ENCODE measurements at regions not wholly inside any gene's neighbourhood (a gene's known extent, or its start where the extent isn't known, plus 50 kb on each side); places are given as distances from the start of the nearest gene placed in this dataset.

GRCh38 chr4:148828291-148828690 is 386.1 kb upstream of the NR3C2 start:
- POLR2A ChIA-PET, result no interaction called here
- 4% methylated on average over 3 of the region's 3 CpGs for WGBS (ENCODE audit: low lambda C conversion rate)
- TF ChIP-seq POLR2AphosphoS5 (IDR thresholded peaks at IDR 0.05; ENCODE audit: low read depth, low read length) (no peak), RAD21 (IDR thresholded peaks at IDR 0.05; ENCODE audit: low read length) (no peak), MAX (IDR thresholded peaks at IDR 0.05; ENCODE audit: low read depth) (no peak), USF2 (IDR thresholded peaks at IDR 0.05; ENCODE audit: borderline replicate concordance, low read depth, low read length) (no peak), IRF3 (IDR thresholded peaks at IDR 0.05; ENCODE audit: low read depth, low read length) (no peak), RXRA (IDR thresholded peaks at IDR 0.05; ENCODE audit: borderline replicate concordance, low read depth) (no peak), FOSL2 (IDR thresholded peaks at IDR 0.05; ENCODE audit: borderline replicate concordance, low read depth) (no peak), CHD2 (IDR thresholded peaks at IDR 0.05; ENCODE audit: low read length, partially characterized antibody) (no peak), ELF1 (IDR thresholded peaks at IDR 0.05) (no peak), REST (IDR thresholded peaks at IDR 0.05; ENCODE audit: low read depth, low read length) (no peak), RCOR1 (IDR thresholded peaks at IDR 0.05; ENCODE audit: low read length) (no peak)

GRCh38 chr4:148827781-148828180 is 385.6 kb upstream of the NR3C2 start:
- H3K36me3 ChIP-seq (replicated peaks in 1 of 2; ENCODE audit: control insufficient read depth in 1 of 2, insufficient read depth in 2 of 2, low read length in 1 of 2), result no peaks in the 10 kb centered on the region
- ChIA-PET POLR2A (no interaction called here), CTCF (no interaction called here)
- peaks cover 9% of the 10 kb centered on the region for H3F3A ChIP-seq (replicated peaks; ENCODE audit: insufficient read depth)
- no peaks in the 10 kb centered on the region for H3K9me3 ChIP-seq
- peaks cover 0 to 5% of the 10 kb centered on the region in 2 experiments; a peak in 1 of 4 replicates for H3K4me1 ChIP-seq (ENCODE audit: control insufficient read depth in 1 of 2, insufficient read depth in 2 of 2, low read depth in 1 of 2, low read length in 1 of 2)
- no peaks in the 10 kb centered on the region for H3K79me2 ChIP-seq (ENCODE audit: insufficient read depth)
- no peaks in the 10 kb centered on the region; the same call in 1 of the 2 replicates for H3K27me3 ChIP-seq (ENCODE audit: insufficient read depth)
- H2AFZ ChIP-seq (ENCODE audit: low read depth), result no peak overlapping the region
- H4K20me1 ChIP-seq (ENCODE audit: insufficient read depth), result no peaks in the 10 kb centered on the region
- 4% methylated on average over 2 of the region's 2 CpGs for WGBS (ENCODE audit: low lambda C conversion rate)
- H3K4me2 ChIP-seq, result no peak overlapping the region
- H3K9me2 ChIP-seq, result no peaks in the 10 kb centered on the region
- DNase-seq, result no peak
- H3K4me3 ChIP-seq (ENCODE audit: low read depth in 2 of 2, low read length in 1 of 2), result no peak overlapping the region
- no peak overlapping the region for H3K27ac ChIP-seq (ENCODE audit: low read depth in 2 of 2, low read length in 1 of 2)
- no peak overlapping the region for H3K9ac ChIP-seq
- no peak for TF ChIP-seq USF1 (IDR thresholded peaks at IDR 0.05; ENCODE audit: borderline replicate concordance, low read depth)
- TF ChIP-seq GABPA (IDR thresholded peaks at IDR 0.05; ENCODE audit: low read depth), result no peak
- TF ChIP-seq REST (IDR thresholded peaks at IDR 0.05; ENCODE audit: low read depth, low read length), result no peak
- TF ChIP-seq EP300 (IDR thresholded peaks at IDR 0.05; ENCODE audit: borderline replicate concordance in 1 of 2, low read depth in 1 of 2, low read length in 1 of 2), result no peak
- no peak for TF ChIP-seq MAX (IDR thresholded peaks at IDR 0.05; ENCODE audit: low read depth)
- no peak for TF ChIP-seq NFIC (IDR thresholded peaks at IDR 0.05; ENCODE audit: borderline replicate concordance)
- no peak for TF ChIP-seq SMC3 (IDR thresholded peaks at IDR 0.05; ENCODE audit: low read depth, low read length)

More at GRCh38 chr4:148828291-148828690, 386.1 kb upstream of the NR3C2 start:
- Histone ChIP-seq H4K20me1 (ENCODE audit: insufficient read depth) (no peaks in the 10 kb centered on the region), H3F3A (replicated peaks; ENCODE audit: insufficient read depth) (peaks cover 9% of the 10 kb centered on the region), H3K27ac (ENCODE audit: low read depth in 2 of 2, low read length in 1 of 2) (no peak overlapping the region), H3K4me2 (no peak overlapping the region), H2AFZ (ENCODE audit: low read depth) (no peak overlapping the region), H3K9ac (no peak overlapping the region), H3K36me3 (replicated peaks in 1 of 2; ENCODE audit: control insufficient read depth in 1 of 2, insufficient read depth in 2 of 2, low read length in 1 of 2) (no peaks in the 10 kb centered on the region), H3K9me2 (no peaks in the 10 kb centered on the region), H3K79me2 (ENCODE audit: insufficient read depth) (no peaks in the 10 kb centered on the region), H3K4me3 (ENCODE audit: low read depth in 2 of 2, low read length in 1 of 2) (no peak overlapping the region), H3K4me1 (ENCODE audit: control insufficient read depth in 1 of 2, insufficient read depth in 2 of 2, low read depth in 1 of 2, low read length in 1 of 2) (peaks cover 0 to 5% of the 10 kb centered on the region in 2 experiments; a peak in 1 of 4 replicates), H3K9me3 (no peaks in the 10 kb centered on the region), H3K27me3 (ENCODE audit: insufficient read depth) (no peaks in the 10 kb centered on the region; the same call in 1 of the 2 replicates)
- CTCF ChIA-PET, result no interaction called here
- no peak for DNase-seq

Data from SK-N-SH (cell line).